GM12874 (cell line): ENCODE measurements at regions not wholly inside any gene's neighbourhood (a gene's known extent, or its start where the extent isn't known, plus 50 kb on each side); places are given as distances from the start of the nearest gene placed in this dataset.

Experiments
- TF ChIP-seq, protein P1 (sequence below): IDR thresholded peaks from 2 replicates; pipeline ENCODE4 v1.5.1; 2011; ENCODE audit warnings: low read depth, mild to moderate bottlenecking, control low read depth, low read length, moderate library complexity; ENCODE audit not compliant: insufficient read depth

DNA sequence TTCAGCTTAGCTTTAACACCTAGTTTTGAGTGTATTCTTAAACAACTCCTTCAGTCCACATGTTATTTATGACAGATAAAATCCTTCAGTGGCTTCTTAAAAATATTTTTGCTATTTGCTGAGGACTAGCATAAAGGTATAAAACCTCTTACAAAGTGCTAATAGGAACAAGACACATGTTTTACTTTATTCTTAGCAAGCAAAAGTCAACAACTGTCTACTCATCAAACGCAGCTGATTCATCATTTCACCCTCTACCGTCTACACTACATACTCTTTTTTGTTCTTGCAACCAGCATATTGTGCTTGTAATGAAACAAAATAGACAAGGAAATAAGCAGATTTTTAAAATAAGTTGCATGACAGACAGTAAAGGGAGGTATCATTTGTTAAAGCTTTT lies 319.7 kb downstream of the SNX13 start:
- TF ChIP-seq, protein P1, sequence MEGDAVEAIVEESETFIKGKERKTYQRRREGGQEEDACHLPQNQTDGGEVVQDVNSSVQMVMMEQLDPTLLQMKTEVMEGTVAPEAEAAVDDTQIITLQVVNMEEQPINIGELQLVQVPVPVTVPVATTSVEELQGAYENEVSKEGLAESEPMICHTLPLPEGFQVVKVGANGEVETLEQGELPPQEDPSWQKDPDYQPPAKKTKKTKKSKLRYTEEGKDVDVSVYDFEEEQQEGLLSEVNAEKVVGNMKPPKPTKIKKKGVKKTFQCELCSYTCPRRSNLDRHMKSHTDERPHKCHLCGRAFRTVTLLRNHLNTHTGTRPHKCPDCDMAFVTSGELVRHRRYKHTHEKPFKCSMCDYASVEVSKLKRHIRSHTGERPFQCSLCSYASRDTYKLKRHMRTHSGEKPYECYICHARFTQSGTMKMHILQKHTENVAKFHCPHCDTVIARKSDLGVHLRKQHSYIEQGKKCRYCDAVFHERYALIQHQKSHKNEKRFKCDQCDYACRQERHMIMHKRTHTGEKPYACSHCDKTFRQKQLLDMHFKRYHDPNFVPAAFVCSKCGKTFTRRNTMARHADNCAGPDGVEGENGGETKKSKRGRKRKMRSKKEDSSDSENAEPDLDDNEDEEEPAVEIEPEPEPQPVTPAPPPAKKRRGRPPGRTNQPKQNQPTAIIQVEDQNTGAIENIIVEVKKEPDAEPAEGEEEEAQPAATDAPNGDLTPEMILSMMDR, result no peak

GRCh38 chr7:17622451-17622850 lies 317.8 kb downstream of the SNX13 start:
- TF ChIP-seq, protein P1, result no peak

DNA sequence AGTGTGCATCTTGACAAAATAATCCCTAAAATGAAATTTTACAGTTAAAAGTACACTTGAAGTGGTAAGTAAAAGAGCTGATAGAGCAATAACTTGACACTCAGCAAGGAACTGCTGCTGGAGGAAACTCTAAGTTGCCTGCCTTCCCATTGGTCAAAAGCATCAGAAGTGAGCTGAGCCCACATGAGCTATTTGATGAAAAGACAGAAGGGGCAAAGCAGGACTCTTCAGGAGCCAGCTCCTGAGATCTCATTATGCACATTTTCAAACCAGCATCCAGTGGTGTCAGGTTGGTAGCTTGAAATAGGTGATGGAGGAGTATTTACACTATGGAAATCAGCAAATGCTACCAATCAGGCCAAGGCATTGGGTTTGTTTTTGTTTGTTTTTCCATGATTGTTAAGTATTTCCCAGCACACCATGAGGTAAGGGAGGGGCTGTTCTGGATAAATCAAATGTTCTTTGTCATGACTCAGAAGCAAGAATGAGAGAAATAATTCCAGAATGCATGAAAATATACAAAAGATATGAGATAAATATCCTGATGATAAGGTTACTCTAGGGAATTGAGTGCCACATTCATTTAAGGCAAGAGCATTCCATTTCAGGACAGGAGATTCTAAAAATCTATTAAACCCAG lies 316.6 kb downstream of the SNX13 start:
- TF ChIP-seq, protein P1, result no peak

DNA sequence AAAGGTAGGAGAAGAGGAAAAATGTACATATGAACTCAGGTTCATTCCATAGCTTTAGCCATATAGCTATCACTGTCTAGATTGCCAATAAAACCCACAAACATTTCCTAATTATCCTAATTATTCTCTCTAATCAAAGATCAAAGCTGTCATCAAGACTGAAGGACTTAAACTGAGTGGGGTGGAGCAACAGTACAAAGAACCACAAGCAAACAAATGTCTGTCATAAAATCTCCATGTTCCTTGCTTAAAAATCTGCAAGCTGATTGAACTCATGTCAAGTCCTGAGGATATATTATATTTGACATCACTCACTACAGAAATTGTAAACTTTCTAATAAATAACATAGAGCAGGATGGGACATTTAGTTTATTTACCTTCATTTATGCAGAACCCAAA lies 315.9 kb downstream of the SNX13 start:
- TF ChIP-seq, protein P1, result no peak

DNA sequence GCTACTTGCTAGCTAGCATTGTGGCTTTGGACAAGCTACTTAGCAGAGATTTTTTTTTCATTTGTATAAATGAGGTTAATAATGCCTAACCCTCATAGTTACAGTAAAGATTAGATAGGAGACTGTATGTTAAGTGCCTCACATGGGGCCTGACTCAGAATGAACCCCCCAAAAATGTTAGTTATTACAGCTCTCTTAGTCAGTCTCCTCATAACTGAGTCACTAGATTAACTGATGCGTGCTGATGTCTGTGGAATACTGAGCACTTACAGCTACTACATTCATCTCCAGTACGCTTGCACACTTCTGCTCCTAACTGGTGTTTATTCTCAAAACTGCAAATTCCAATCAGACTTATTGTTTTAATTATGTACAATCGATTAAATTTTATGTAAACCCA lies 315.3 kb downstream of the SNX13 start:
- TF ChIP-seq, protein P1, result no peak

- TF ChIP-seq, protein P1, result no peak
Observed at GRCh38 chr7:17626235-17626634, 314.1 kb downstream of the SNX13 start.

DNA sequence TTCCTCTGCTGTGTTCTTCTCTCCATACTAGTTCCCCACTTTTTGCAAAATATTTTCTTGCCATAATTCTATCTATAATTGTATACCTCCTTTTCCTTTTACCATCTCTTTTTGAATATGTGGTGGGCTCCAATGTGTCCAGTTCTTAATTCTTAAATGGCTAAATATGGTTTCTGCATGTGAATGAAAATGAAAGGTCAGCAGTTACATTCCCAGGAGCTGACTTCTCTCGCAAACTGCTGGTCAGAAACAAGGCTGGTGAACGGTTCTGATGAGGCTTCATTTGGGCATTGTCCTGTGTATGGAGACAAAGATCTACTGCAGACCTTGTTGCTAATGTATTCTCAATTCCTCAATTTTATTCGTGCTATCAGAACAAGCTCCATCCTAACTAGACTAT lies 309.2 kb downstream of the SNX13 start:
- TF ChIP-seq, protein P1, result no peak
